ENCODE measurements at regions not wholly inside any gene's neighbourhood (a gene's known extent, or its start where the extent isn't known, plus 50 kb on each side); places are given as distances from the start of the nearest gene placed in this dataset.
"Not testable (repeated sequence)": the region's sequence is repeated elsewhere in the genome, so short reads cannot be mapped to it uniquely, and the experiment has no call there.

DNA sequence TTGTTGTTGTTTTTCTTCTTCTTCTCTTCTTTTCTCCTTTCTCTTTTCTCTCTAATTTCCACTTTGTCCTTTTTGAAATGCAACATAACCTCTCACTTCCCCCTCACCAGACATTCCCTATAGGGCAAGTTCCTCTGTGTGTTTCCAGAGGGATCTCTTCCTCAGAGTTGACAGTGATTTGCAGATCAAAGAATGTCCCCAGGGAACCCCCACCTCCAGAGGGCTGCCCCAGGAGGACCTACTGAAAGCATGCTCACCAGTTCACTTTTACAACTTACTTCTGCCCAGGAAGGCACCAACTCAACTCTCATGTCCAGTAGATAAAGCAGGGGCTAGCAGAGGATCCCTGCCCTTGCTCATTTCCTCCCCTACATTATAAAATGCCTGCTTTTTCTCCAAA lies 1648.0 kb downstream of the PCDH9 start:
- H3K9me3 ChIP-seq (ENCODE audit: control insufficient read depth, insufficient read depth, low read depth, low read length), result no peaks in the 10 kb centered on the region
- H3K9ac ChIP-seq (ENCODE audit: low read length), result peak overlapping the region; percentile 46
- no peaks in the 10 kb centered on the region for H3K36me3 ChIP-seq (ENCODE audit: control insufficient read depth, insufficient read depth, low read length)
- peaks cover 26% of the 10 kb centered on the region for H3K4me1 ChIP-seq (ENCODE audit: control insufficient read depth, insufficient read depth, low read length)
- no peak overlapping the region for H3K27ac ChIP-seq (ENCODE audit: low read depth, low read length)
- peaks cover 27% of the 10 kb centered on the region for H3K27me3 ChIP-seq (ENCODE audit: control insufficient read depth, insufficient read depth, low read length)
- peak overlapping the region; percentile 10; the same call in 1 of the 2 replicates for H3K4me3 ChIP-seq (ENCODE audit: low read depth, low read length)

DNA sequence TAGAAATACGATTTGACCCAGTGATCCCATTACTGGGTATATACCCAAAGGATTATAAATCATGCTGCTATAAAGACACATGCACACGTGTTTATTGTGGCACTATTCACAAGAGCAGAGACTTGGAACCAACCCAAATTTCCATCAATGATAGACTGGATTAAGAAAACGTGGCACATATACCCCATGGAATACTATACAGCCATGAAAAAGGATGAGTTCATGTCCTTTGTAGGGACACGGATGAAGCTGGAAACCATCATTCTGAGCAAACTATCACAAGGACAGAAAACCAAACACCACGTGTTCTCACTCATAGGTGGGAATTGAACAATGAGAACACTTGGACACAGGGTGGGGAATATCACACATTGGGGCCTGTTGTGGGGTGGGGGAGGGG lies 1665.6 kb downstream of the PCDH9 start:
- H3K27ac ChIP-seq (ENCODE audit: low read depth, low read length); H3K27me3 ChIP-seq (ENCODE audit: control insufficient read depth, insufficient read depth, low read length); H3K36me3 ChIP-seq (ENCODE audit: control insufficient read depth, insufficient read depth, low read length); H3K9ac ChIP-seq (ENCODE audit: low read length); H3K4me1 ChIP-seq (ENCODE audit: control insufficient read depth, insufficient read depth, low read length); H3K4me3 ChIP-seq (ENCODE audit: low read depth, low read length); H3K9me3 ChIP-seq (ENCODE audit: control insufficient read depth, insufficient read depth, low read depth, low read length): not testable (repeated sequence)

DNA sequence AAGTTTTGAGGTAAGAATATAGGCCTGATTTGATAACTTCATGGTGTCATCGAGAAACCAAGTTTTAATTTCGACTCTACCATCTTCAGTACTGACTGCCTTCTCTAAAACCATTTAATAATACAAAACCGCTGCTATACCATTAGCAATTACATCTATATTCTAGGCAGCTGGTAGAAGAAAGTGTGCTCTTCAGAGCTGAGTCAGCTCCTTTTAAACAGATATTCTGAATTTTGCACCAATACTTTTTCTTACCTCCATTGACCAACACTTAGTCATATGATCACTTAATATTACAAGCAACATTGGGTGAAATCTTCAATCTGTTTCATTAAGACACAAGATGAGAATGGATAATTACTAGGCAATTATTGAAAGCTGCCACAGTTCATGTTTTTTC lies 1667.8 kb downstream of the PCDH9 start:
- no peak overlapping the region for H3K27ac ChIP-seq (ENCODE audit: low read depth, low read length)
- no peak overlapping the region for H3K4me3 ChIP-seq (ENCODE audit: low read depth, low read length)
- H3K9ac ChIP-seq (ENCODE audit: low read length), result no peak overlapping the region
- peaks cover 12% of the 10 kb centered on the region; the same call in 1 of the 2 replicates for H3K9me3 ChIP-seq (ENCODE audit: control insufficient read depth, insufficient read depth, low read depth, low read length)
- H3K36me3 ChIP-seq (ENCODE audit: control insufficient read depth, insufficient read depth, low read length), result no peaks in the 10 kb centered on the region
- H3K4me1 ChIP-seq (ENCODE audit: control insufficient read depth, insufficient read depth, low read length), result no peaks in the 10 kb centered on the region
- H3K27me3 ChIP-seq (ENCODE audit: control insufficient read depth, insufficient read depth, low read length), result no peaks in the 10 kb centered on the region

DNA sequence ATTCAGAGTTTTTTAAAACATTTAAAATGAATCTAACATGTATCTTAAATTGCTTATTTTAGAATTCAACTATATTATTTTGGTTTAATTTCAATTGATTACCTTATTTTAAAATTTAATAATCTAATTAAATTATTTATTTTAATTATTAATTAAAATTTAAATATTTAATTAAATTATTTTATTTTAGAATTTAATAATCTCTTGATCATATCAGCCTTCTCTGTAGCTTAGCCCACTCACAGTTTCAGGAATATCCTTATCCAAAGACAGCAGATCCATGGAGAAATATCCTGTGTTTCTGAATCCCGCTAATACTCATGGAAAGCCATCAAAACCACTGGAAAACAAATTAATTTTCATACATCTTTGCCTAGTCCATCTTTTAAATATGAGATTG lies 1669.2 kb downstream of the PCDH9 start:
- H3K4me3 ChIP-seq (ENCODE audit: low read depth, low read length), result no peak overlapping the region
- H3K36me3 ChIP-seq (ENCODE audit: control insufficient read depth, insufficient read depth, low read length), result no peaks in the 10 kb centered on the region
- H3K9me3 ChIP-seq (ENCODE audit: control insufficient read depth, insufficient read depth, low read depth, low read length), result peaks cover 12% of the 10 kb centered on the region; the same call in 1 of the 2 replicates
- H3K9ac ChIP-seq (ENCODE audit: low read length), result no peak overlapping the region
- H3K27ac ChIP-seq (ENCODE audit: low read depth, low read length), result no peak overlapping the region
- no peaks in the 10 kb centered on the region for H3K4me1 ChIP-seq (ENCODE audit: control insufficient read depth, insufficient read depth, low read length)
- no peaks in the 10 kb centered on the region for H3K27me3 ChIP-seq (ENCODE audit: control insufficient read depth, insufficient read depth, low read length)

DNA sequence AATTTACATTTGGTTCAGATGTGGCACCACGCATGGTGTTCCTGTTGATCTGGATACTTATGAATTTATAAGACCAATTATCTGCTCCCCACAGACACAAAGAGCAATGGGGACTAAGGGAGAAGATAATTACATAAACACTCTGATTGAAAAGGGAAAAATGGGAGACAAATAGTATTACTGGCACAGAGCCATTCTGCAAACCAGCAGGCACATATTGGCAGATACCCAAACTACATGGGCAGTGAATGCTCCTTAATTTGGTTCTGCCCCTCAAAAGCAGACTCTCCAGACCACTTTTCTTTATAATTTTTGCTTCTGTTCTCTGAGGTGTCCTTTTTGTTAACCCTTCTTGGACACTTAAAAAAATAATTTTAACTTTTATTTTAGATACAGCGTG lies 1674.2 kb downstream of the PCDH9 start:
- Histone ChIP-seq H3K4me3 (ENCODE audit: low read depth, low read length) (no peak overlapping the region), H3K27me3 (ENCODE audit: control insufficient read depth, insufficient read depth, low read length) (no peaks in the 10 kb centered on the region), H3K9ac (ENCODE audit: low read length) (no peak overlapping the region), H3K36me3 (ENCODE audit: control insufficient read depth, insufficient read depth, low read length) (no peaks in the 10 kb centered on the region), H3K9me3 (ENCODE audit: control insufficient read depth, insufficient read depth, low read depth, low read length) (peaks cover 18% of the 10 kb centered on the region; the same call in 1 of the 2 replicates), H3K27ac (ENCODE audit: low read depth, low read length) (no peak overlapping the region), H3K4me1 (ENCODE audit: control insufficient read depth, insufficient read depth, low read length) (no peaks in the 10 kb centered on the region)

DNA sequence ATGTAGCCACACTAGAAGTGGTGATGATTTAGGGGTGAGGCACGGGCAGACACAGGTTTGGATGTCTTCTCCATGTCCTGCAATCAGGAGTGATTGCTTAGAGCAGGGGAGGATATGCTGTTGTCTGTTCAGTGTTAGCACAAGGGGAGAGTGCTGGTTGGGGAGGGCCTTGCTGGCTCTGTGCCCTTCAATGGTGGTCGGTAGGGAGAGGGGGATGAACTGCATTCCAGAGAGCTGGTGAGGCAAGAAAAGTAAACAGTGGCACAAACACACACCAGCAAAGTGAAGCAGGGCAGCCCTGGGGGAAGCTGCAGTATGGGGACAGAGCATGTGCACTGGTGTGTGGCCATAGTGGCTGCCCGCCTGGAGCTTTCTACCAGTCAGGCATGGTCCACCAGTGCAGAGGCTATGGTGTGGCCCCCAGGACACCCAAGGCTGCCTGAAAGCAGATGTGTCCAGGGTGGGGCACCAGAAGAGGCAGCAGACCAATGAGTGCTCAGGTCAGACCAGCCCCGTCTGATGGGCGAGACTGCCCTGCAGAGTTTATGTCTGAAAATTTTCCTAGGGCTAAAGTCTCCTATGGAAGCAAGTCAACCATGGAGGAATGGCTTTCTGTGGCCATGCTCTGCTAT lies 1676.9 kb downstream of the PCDH9 start:
- Histone ChIP-seq H3K9me3 (ENCODE audit: control insufficient read depth, insufficient read depth, low read depth, low read length) (peaks cover 10% of the 10 kb centered on the region; the same call in 1 of the 2 replicates), H3K4me1 (ENCODE audit: control insufficient read depth, insufficient read depth, low read length) (no peaks in the 10 kb centered on the region), H3K4me3 (ENCODE audit: low read depth, low read length) (no peak overlapping the region), H3K27me3 (ENCODE audit: control insufficient read depth, insufficient read depth, low read length) (no peaks in the 10 kb centered on the region), H3K9ac (ENCODE audit: low read length) (no peak overlapping the region), H3K27ac (ENCODE audit: low read depth, low read length) (no peak overlapping the region), H3K36me3 (ENCODE audit: control insufficient read depth, insufficient read depth, low read length) (no peaks in the 10 kb centered on the region)

DNA sequence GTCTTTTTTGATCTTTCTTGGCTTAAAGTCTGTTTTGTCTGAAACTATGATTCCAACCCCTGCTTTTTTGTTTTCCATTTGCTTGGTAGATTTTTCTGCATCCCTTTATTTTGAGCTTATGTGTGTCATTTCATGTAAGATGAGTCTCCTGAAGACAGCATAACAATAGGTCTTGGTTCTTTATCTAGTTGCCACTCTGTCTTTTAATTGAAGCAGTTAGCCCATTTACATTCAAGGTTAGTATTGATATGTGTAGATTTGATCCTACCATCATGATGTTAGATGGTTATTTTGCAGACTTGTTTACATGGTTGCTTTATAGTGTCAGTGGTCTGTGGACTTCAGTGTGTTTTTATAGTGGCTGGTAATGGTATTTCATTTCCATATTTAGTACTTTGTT lies 1678.9 kb downstream of the PCDH9 start:
- Histone ChIP-seq H3K27me3 (ENCODE audit: control insufficient read depth, insufficient read depth, low read length) (no peaks in the 10 kb centered on the region), H3K27ac (ENCODE audit: low read depth, low read length) (no peak overlapping the region), H3K4me1 (ENCODE audit: control insufficient read depth, insufficient read depth, low read length) (no peaks in the 10 kb centered on the region), H3K4me3 (ENCODE audit: low read depth, low read length) (no peak overlapping the region), H3K9ac (ENCODE audit: low read length) (no peak overlapping the region), H3K9me3 (ENCODE audit: control insufficient read depth, insufficient read depth, low read depth, low read length) (peaks cover 11% of the 10 kb centered on the region; the same call in 1 of the 2 replicates), H3K36me3 (ENCODE audit: control insufficient read depth, insufficient read depth, low read length) (no peaks in the 10 kb centered on the region)

DNA sequence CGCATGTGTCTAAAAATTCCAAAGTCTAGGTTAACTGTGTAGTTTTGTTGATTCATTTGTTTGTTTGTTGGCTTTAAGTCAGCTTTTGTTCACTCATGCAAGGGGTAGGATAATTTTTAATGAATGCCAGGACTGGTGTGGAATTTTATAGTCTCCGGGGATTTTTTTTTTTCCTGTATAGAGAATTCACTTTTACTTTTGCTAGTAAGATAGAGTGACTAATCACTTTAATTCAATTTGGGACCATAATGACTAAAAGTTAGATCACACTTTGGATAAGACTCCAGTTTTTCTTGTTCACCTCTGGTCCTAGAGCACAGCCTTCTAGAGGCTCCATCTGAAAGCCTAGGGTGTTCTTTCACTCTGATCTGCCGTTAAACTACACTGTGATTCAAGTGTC lies 1690.0 kb downstream of the PCDH9 start:
- Histone ChIP-seq H3K36me3 (ENCODE audit: control insufficient read depth, insufficient read depth, low read length) (no peaks in the 10 kb centered on the region), H3K27ac (ENCODE audit: low read depth, low read length) (no peak overlapping the region), H3K27me3 (ENCODE audit: control insufficient read depth, insufficient read depth, low read length) (no peaks in the 10 kb centered on the region), H3K9me3 (ENCODE audit: control insufficient read depth, insufficient read depth, low read depth, low read length) (no peaks in the 10 kb centered on the region), H3K4me3 (ENCODE audit: low read depth, low read length) (no peak overlapping the region), H3K9ac (ENCODE audit: low read length) (no peak overlapping the region), H3K4me1 (ENCODE audit: control insufficient read depth, insufficient read depth, low read length) (no peaks in the 10 kb centered on the region)

DNA sequence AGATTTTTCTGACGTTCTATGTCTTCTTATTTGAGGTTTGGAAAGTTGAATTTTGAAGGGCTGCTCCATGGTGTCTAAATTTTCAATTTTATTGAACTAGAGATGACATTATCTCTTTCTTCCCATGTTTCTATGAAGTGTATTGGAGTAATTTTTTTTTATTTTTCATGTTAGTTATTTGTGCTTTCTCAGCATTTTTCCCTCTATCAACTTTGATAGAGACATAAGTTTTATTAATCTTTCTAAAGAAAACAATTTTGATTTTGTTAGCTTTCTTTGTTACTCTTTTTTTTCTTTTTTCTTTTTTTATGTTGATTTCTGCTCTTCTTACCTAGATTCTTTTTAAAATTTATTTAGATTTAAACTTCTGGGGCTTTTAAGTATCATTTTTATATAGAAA lies 1694.8 kb downstream of the PCDH9 start:
- no peaks in the 10 kb centered on the region for H3K36me3 ChIP-seq (ENCODE audit: control insufficient read depth, insufficient read depth, low read length)
- H3K9me3 ChIP-seq (ENCODE audit: control insufficient read depth, insufficient read depth, low read depth, low read length), result no peaks in the 10 kb centered on the region
- H3K4me1 ChIP-seq (ENCODE audit: control insufficient read depth, insufficient read depth, low read length), result no peaks in the 10 kb centered on the region
- no peak overlapping the region for H3K27ac ChIP-seq (ENCODE audit: low read depth, low read length)
- H3K9ac ChIP-seq (ENCODE audit: low read length), result no peak overlapping the region
- no peak overlapping the region for H3K4me3 ChIP-seq (ENCODE audit: low read depth, low read length)
- no peaks in the 10 kb centered on the region for H3K27me3 ChIP-seq (ENCODE audit: control insufficient read depth, insufficient read depth, low read length)

DNA sequence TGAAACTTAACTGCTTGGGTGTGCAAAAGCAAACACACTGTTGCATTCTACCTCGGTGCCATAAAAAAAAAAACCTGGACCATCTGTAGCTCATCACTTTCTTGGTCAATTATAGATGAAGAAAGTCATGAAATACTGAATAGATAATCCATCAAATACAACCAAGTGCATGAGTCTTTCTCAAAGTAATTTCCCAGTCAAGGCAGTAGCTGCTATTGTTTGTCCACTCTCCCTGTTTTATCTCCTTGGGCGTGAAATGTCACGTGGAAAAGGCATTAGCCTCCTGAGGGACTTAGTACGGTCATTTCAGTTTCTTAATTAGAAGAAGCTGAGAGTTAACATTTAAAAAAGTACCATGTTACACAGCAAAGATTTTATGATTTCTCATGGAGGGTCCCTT lies 1697.9 kb downstream of the PCDH9 start:
- H3K27ac ChIP-seq (ENCODE audit: low read depth, low read length), result no peak overlapping the region
- no peaks in the 10 kb centered on the region for H3K27me3 ChIP-seq (ENCODE audit: control insufficient read depth, insufficient read depth, low read length)
- no peaks in the 10 kb centered on the region for H3K36me3 ChIP-seq (ENCODE audit: control insufficient read depth, insufficient read depth, low read length)
- no peaks in the 10 kb centered on the region for H3K4me1 ChIP-seq (ENCODE audit: control insufficient read depth, insufficient read depth, low read length)
- H3K4me3 ChIP-seq (ENCODE audit: low read depth, low read length), result no peak overlapping the region
- H3K9ac ChIP-seq (ENCODE audit: low read length), result no peak overlapping the region
- H3K9me3 ChIP-seq (ENCODE audit: control insufficient read depth, insufficient read depth, low read depth, low read length), result no peaks in the 10 kb centered on the region

DNA sequence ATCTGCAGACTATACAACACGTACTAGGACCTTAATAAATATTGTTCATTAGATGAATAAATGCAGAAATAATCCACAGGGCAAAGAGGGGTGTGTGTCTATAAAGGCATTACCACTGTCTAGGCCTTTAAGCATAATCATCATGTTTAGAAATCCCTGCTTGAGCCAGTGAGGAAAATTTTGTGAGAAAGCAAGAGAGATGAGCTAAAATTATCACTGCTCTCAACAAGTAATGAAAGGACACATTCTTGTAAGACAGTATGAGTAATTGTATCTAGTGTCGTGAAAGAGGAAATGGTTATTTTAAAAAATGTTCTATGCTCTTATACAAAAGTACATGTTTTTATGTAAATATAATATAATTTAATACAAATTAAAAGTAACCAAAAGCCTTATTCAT lies 1699.4 kb downstream of the PCDH9 start:
- H3K27me3 ChIP-seq (ENCODE audit: control insufficient read depth, insufficient read depth, low read length), result no peaks in the 10 kb centered on the region
- H3K36me3 ChIP-seq (ENCODE audit: control insufficient read depth, insufficient read depth, low read length), result no peaks in the 10 kb centered on the region
- H3K9ac ChIP-seq (ENCODE audit: low read length), result no peak overlapping the region
- no peaks in the 10 kb centered on the region for H3K4me1 ChIP-seq (ENCODE audit: control insufficient read depth, insufficient read depth, low read length)
- H3K4me3 ChIP-seq (ENCODE audit: low read depth, low read length), result no peak overlapping the region
- no peaks in the 10 kb centered on the region for H3K9me3 ChIP-seq (ENCODE audit: control insufficient read depth, insufficient read depth, low read depth, low read length)
- H3K27ac ChIP-seq (ENCODE audit: low read depth, low read length), result no peak overlapping the region

DNA sequence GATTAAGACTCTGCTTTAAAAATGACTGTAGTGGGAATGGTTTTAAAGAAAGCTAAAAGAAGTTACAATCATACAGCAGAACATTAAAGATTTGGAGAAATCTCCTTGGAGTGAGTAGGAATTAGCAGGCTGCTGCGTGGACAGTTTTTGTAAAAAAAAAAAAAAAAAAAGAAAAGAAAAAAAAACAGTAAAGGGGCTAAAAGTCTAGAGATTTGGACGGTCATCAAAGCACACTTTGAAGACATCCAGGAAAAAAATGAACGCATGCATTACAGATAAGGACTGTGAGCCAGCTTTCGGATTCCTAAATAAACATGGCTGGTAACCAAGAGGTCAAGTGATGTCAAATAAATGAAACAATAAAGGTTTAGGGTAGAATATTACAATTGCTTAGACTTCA lies 1700.6 kb downstream of the PCDH9 start:
- Histone ChIP-seq H3K4me3 (ENCODE audit: low read depth, low read length) (no peak overlapping the region), H3K27me3 (ENCODE audit: control insufficient read depth, insufficient read depth, low read length) (no peaks in the 10 kb centered on the region), H3K27ac (ENCODE audit: low read depth, low read length) (no peak overlapping the region), H3K9me3 (ENCODE audit: control insufficient read depth, insufficient read depth, low read depth, low read length) (no peaks in the 10 kb centered on the region), H3K36me3 (ENCODE audit: control insufficient read depth, insufficient read depth, low read length) (no peaks in the 10 kb centered on the region), H3K4me1 (ENCODE audit: control insufficient read depth, insufficient read depth, low read length) (no peaks in the 10 kb centered on the region), H3K9ac (ENCODE audit: low read length) (no peak overlapping the region)
